Stimulated activated CD4-positive, alpha-beta T cell treated with anti-CD3 and anti-CD28 coated beads, Interleukin-4, amount 100 ng/mL, for 48 hours (primary cell): ENCODE measurements at regions not wholly inside any gene's neighbourhood (a gene's known extent, or its start where the extent isn't known, plus 50 kb on each side); places are given as distances from the start of the nearest gene placed in this dataset.
"Not testable (repeated sequence)": the region's sequence is repeated elsewhere in the genome, so short reads cannot be mapped to it uniquely, and the experiment has no call there.

Source experiments
- DNase-seq, 2 donors: peaks; one replicate each; pipeline ENCODE4 v3.0.0-alpha.2; 2020; ENCODE audit warnings: low read depth in 2 of 2

- no peak for DNase-seq
These were observed 226.8 kb downstream of the NMUR2 start for GRCh38 chr5:152178350-152178699.

GRCh38 chr5:152177626-152178349 lies 227.3 kb downstream of the NMUR2 start:
- no peak for DNase-seq

GRCh38 chr5:152171888-152172287 lies 233.2 kb downstream of the NMUR2 start:
- no peak for DNase-seq

- no peak for DNase-seq
These were observed 234.7 kb downstream of the NMUR2 start for GRCh38 chr5:152170350-152170749.

GRCh38 chr5:152164860-152165259 lies 240.2 kb upstream of the GLRA1 start:
- no peak for DNase-seq

- not testable (repeated sequence) for DNase-seq
These were observed 235.2 kb upstream of the GLRA1 start for GRCh38 chr5:152159894-152160293.

- DNase-seq = not testable (repeated sequence)
These were observed 229.8 kb upstream of the GLRA1 start for GRCh38 chr5:152154452-152154851.

GRCh38 chr5:152151940-152152339 lies 227.3 kb upstream of the GLRA1 start:
- no peak for DNase-seq

GRCh38 chr5:152151113-152151512 lies 226.5 kb upstream of the GLRA1 start:
- no peak for DNase-seq

GRCh38 chr5:152147286-152147685 lies 222.6 kb upstream of the GLRA1 start:
- no peak for DNase-seq

GRCh38 chr5:152146566-152146965 lies 221.9 kb upstream of the GLRA1 start:
- no peak for DNase-seq

GRCh38 chr5:152144556-152144955 lies 219.9 kb upstream of the GLRA1 start:
- DNase-seq = no peak

GRCh38 chr5:152144030-152144429 lies 219.4 kb upstream of the GLRA1 start:
- no peak for DNase-seq

- peak; percentile 42 to 49 for DNase-seq
These were observed 218.3 kb upstream of the GLRA1 start for GRCh38 chr5:152142840-152143469.

GRCh38 chr5:152140347-152140746 lies 215.7 kb upstream of the GLRA1 start:
- DNase-seq = no peak

- DNase-seq = no peak
These were observed 212.4 kb upstream of the GLRA1 start for GRCh38 chr5:152137063-152137462.

GRCh38 chr5:152136321-152136720 lies 211.7 kb upstream of the GLRA1 start:
- no peak for DNase-seq

- no peak for DNase-seq
These were observed 211.2 kb upstream of the GLRA1 start for GRCh38 chr5:152135827-152136226.

- DNase-seq = no peak
These were observed 201.1 kb upstream of the GLRA1 start for GRCh38 chr5:152125661-152126205.

- no peak for DNase-seq
These were observed 199.9 kb upstream of the GLRA1 start for GRCh38 chr5:152124409-152125041.

- no peak for DNase-seq
These were observed 194.2 kb upstream of the GLRA1 start for GRCh38 chr5:152118676-152119470.

GRCh38 chr5:152116934-152117333 lies 192.3 kb upstream of the GLRA1 start:
- no peak for DNase-seq
